HG03135 (cell line): ENCODE measurements at regions not wholly inside any gene's neighbourhood (a gene's known extent, or its start where the extent isn't known, plus 50 kb on each side); places are given as distances from the start of the nearest gene placed in this dataset.
"Not testable (repeated sequence)": the region's sequence is repeated elsewhere in the genome, so short reads cannot be mapped to it uniquely, and the experiment has no call there.

ENCODE experiments used
- ATAC-seq: cut with Tn5 transposase; IDR thresholded peaks from one replicate; pipeline ENCODE4 v1.9.1; 2021; ENCODE audit warnings: mild to moderate bottlenecking, moderate library complexity; ENCODE audit not compliant: unreplicated experiment

- ATAC-seq, result no peak
Measured at GRCh38 chr13:72590091-72590740, 137.2 kb downstream of the MZT1 start.

GRCh38 chr13:72586518-72586917 lies 140.9 kb downstream of the MZT1 start:
- no peak for ATAC-seq

GRCh38 chr13:72585254-72585653 lies 142.2 kb downstream of the MZT1 start:
- no peak for ATAC-seq

- no peak for ATAC-seq
Measured at GRCh38 chr13:72571191-72571590, 156.2 kb downstream of the MZT1 start.

GRCh38 chr13:72570019-72570418 lies 157.4 kb downstream of the MZT1 start:
- no peak for ATAC-seq

- no peak for ATAC-seq
Measured at GRCh38 chr13:72567566-72567965, 159.9 kb downstream of the MZT1 start.

- no peak for ATAC-seq
Measured at GRCh38 chr13:72566526-72566925, 160.9 kb downstream of the MZT1 start.

- ATAC-seq, result no peak
Measured at GRCh38 chr13:72565893-72566292, 161.5 kb downstream of the MZT1 start.

GRCh38 chr13:72562686-72563085 lies 164.7 kb downstream of the MZT1 start:
- ATAC-seq, result no peak

- no peak for ATAC-seq
Measured at GRCh38 chr13:72561791-72562190, 165.6 kb downstream of the MZT1 start.

GRCh38 chr13:72559716-72560115 lies 167.7 kb downstream of the MZT1 start:
- no peak for ATAC-seq

GRCh38 chr13:72556945-72557344 lies 170.5 kb downstream of the MZT1 start:
- no peak for ATAC-seq

GRCh38 chr13:72555601-72556000 lies 171.8 kb downstream of the MZT1 start:
- ATAC-seq, result no peak

- ATAC-seq, result no peak
Measured at GRCh38 chr13:72552731-72553130, 174.7 kb downstream of the MZT1 start.

- not testable (repeated sequence) for ATAC-seq
Measured at GRCh38 chr13:72545895-72546294, 181.5 kb downstream of the MZT1 start.

GRCh38 chr13:72545030-72545719 lies 182.3 kb downstream of the MZT1 start:
- ATAC-seq, result no peak

- ATAC-seq, result no peak
Measured at GRCh38 chr13:72544042-72544441, 183.4 kb downstream of the MZT1 start.

- no peak for ATAC-seq
Measured at GRCh38 chr13:72542241-72542640, 185.2 kb downstream of the MZT1 start.

- ATAC-seq, result no peak
Measured at GRCh38 chr13:72541674-72542073, 185.8 kb downstream of the MZT1 start.

GRCh38 chr13:72540881-72541280 lies 186.5 kb downstream of the MZT1 start:
- no peak for ATAC-seq

- ATAC-seq, result no peak
Measured at GRCh38 chr13:72539925-72540324, 187.5 kb downstream of the MZT1 start.

GRCh38 chr13:72537782-72538181 lies 189.6 kb downstream of the MZT1 start:
- ATAC-seq, result no peak

GRCh38 chr13:72537395-72537780 lies 190.0 kb downstream of the MZT1 start:
- no peak for ATAC-seq
